GM12891 (cell line): ENCODE measurements at regions not wholly inside any gene's neighbourhood (a gene's known extent, or its start where the extent isn't known, plus 50 kb on each side); places are given as distances from the start of the nearest gene placed in this dataset.
"Not testable (repeated sequence)": the region's sequence is repeated elsewhere in the genome, so short reads cannot be mapped to it uniquely, and the experiment has no call there.

Experiments used
- DNase-seq: peaks from one replicate; pipeline ENCODE4 v3.0.0; 2011; ENCODE audit warnings: low spot score; ENCODE audit not compliant: insufficient read length
- FAIRE-seq: peaks from 2 replicates; lab custom pipeline; 2011; peaks lifted over from hg19 to GRCh38; lab: Jason Lieb, UNC
- PAX5 ChIP-seq: IDR thresholded peaks from 2 replicates; pipeline ENCODE4 v1.6.1; 2011; ENCODE audit warnings: low read length, moderate library complexity, mild to moderate bottlenecking; ENCODE audit not compliant: insufficient read depth, severe bottlenecking
- POLR2A ChIP-seq: IDR thresholded peaks from 2 replicates; pipeline ENCODE4 v1.6.1; 2011; ENCODE audit warnings: low read depth, low read length, control low read depth
- POLR2AphosphoS5 ChIP-seq: IDR thresholded peaks from 2 replicates; pipeline ENCODE4 v1.6.1; 2011; ENCODE audit warnings: low read depth, low read length, control low read depth
- POU2F2 ChIP-seq: IDR thresholded peaks from 2 replicates; pipeline ENCODE4 v1.6.1; 2011; ENCODE audit warnings: low read depth, mild to moderate bottlenecking, control low read depth, low read length, moderate library complexity
- SPI1 ChIP-seq: IDR thresholded peaks from 2 replicates; pipeline ENCODE4 v1.6.1; 2011; ENCODE audit warnings: low read depth, low read length, control low read depth
- TAF1 ChIP-seq: IDR thresholded peaks from 2 replicates; pipeline ENCODE4 v1.6.1; 2011; ENCODE audit warnings: low read depth, low read length, control low read depth

DNA sequence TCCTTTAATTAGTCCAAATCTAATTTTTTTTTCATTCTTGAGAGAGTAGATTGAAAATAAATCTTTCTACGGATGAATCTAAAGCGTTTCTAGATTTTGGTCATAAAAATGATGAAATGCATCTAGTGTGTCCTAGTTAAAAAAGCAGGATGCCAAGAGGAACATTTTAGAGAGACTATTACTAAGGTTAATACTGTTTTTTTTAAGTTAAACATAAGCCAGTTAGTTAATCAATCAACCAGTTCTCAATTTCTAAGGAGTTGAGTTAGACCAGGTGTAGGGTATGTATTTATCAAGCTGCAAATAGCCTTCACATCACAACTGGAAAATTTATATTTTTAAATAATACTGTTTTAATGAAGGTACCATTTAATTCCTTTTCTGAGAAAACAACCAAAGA lies 679.5 kb upstream of the IGFBP7 start:
- no peak for DNase-seq
- no peak for TF ChIP-seq POLR2AphosphoS5
- TF ChIP-seq POLR2A = no peak
- no peak for FAIRE-seq

- TF ChIP-seq PAX5 (no peak), POLR2A (no peak), POU2F2 (no peak), SPI1 (no peak), POLR2AphosphoS5 (no peak), TAF1 (no peak)
- FAIRE-seq (no peak), DNase-seq (no peak)
Measured at GRCh38 chr4:57777876-57778275, 667.7 kb upstream of the IGFBP7 start.

DNA sequence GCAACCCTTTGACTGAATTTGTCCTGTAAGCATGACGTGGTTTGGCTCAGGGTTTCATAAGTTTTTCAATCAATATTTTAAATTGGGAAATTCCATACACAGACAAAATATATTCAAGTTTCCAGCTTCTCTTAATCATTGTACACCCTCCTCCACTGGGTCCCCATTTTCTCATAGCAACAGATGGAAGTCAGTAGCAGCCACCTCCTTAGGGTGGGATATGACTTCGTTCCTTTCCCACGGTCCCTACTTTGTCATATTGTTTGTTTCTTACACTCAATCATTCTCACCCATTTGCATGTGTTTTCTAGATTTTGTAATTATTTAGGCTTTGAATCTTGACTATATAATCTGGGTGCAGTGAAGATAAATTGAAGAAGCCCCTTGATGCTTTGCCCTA lies 664.5 kb upstream of the IGFBP7 start:
- TF ChIP-seq POLR2A (no peak), POLR2AphosphoS5 (no peak), SPI1 (no peak), TAF1 (no peak), POU2F2 (no peak), PAX5 (no peak)
- DNase-seq (no peak), FAIRE-seq (no peak)

DNA sequence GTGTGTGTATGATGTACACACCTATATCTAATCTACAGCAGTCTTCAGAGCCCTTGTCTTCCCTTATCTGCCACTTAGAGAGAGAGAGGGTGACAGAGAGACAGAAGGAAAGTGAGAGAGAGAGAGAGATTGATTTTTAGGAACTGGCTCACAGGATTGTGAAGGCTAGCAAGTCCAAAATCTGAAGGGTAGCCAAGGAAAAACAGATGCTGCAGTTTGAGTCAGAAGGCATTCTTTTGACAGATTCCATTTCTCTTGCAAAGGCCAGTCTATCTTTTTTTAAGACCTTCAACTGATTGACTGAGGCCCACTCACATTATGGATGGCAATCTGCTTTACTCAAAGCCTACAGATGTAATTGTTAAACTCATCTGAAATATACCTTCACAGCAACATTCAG lies 664.0 kb upstream of the IGFBP7 start:
- TF ChIP-seq POLR2AphosphoS5 (no peak), POU2F2 (no peak), PAX5 (no peak), TAF1 (no peak), SPI1 (no peak), POLR2A (no peak)
- FAIRE-seq (no peak), DNase-seq (no peak)

DNA sequence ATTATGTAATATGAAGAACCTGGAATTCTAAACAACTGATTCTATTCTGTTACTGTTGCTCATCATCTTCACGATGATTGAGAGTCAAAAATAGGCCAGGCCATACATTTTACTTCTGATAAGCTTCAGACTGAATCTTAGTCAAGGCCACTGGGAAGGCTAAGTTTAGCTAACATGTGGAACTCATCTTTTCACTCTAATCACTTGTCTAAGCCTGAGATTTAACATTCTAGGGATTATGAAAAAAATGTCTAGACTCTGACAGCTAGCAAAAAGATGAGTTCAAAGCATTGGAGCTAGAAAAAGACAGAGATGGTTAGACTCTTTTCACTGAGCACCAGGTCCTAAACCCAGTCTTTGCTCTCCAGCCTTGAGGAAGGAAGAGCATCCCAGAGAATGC lies 656.2 kb upstream of the IGFBP7 start:
- DNase-seq (no peak), FAIRE-seq (no peak)
- TF ChIP-seq SPI1 (no peak), POU2F2 (no peak), TAF1 (no peak), POLR2A (no peak), POLR2AphosphoS5 (no peak), PAX5 (no peak)

DNA sequence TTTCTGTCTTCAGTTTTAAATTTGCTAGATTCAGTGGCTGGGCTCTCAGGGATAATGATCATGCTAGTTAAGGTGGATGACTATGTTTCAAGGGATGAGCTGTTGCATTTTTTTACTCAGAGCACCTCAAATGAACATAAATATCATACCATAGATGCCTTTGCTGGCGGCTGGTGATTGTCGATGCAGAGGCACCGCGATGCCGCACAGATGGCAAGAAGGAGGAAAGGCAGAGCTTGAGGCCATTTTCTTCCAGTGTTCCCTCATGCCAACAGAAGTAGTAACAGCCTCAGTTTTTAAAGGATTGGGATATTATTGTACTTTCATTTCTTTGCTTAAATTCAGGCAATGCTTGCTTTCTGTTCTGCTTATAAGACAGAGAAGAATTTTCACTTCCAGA lies 654.7 kb upstream of the IGFBP7 start:
- DNase-seq = no peak
- TF ChIP-seq TAF1 (no peak), PAX5 (no peak), POU2F2 (no peak), SPI1 (no peak), POLR2A (no peak), POLR2AphosphoS5 (no peak)

GRCh38 chr4:57763070-57763469 lies 652.9 kb upstream of the IGFBP7 start:
- TF ChIP-seq POU2F2 (no peak), POLR2A (no peak), PAX5 (no peak), TAF1 (no peak), POLR2AphosphoS5 (no peak), SPI1 (no peak)
- FAIRE-seq = no peak

More for the DNA sequence above, 654.7 kb upstream of the IGFBP7 start:
- no peak for FAIRE-seq

GRCh38 chr4:57740625-57741190 lies 630.5 kb upstream of the IGFBP7 start:
- TF ChIP-seq TAF1 (no peak), POLR2A (no peak), PAX5 (no peak), SPI1 (no peak), POU2F2 (no peak), POLR2AphosphoS5 (no peak)
- DNase-seq = no peak

More at GRCh38 chr4:57763070-57763469, 652.9 kb upstream of the IGFBP7 start:
- DNase-seq = no peak

DNA sequence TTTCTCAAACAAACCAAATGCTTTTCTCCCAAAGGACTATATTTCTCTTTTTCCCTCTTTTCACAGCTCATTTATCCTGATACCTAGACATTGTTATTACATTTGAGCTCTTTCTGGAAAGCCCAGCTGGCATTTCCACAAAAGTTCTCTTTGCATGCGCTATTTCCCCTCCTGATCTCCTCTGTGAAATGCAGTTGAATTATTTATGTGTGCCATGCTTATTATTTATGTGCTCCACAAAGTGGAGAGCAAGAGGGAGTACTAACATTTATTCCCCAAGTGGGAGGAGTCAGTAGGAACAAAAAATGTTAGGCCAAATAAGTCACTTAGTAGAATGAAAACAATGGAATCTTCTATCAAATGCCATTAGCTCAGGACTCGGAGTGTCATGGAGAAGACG lies 626.6 kb upstream of the IGFBP7 start:
- TF ChIP-seq POU2F2 (no peak), POLR2AphosphoS5 (no peak), TAF1 (no peak), PAX5 (no peak), SPI1 (no peak), POLR2A (no peak)
- DNase-seq = no peak
- FAIRE-seq = no peak

More at GRCh38 chr4:57740625-57741190, 630.5 kb upstream of the IGFBP7 start:
- no peak for FAIRE-seq

DNA sequence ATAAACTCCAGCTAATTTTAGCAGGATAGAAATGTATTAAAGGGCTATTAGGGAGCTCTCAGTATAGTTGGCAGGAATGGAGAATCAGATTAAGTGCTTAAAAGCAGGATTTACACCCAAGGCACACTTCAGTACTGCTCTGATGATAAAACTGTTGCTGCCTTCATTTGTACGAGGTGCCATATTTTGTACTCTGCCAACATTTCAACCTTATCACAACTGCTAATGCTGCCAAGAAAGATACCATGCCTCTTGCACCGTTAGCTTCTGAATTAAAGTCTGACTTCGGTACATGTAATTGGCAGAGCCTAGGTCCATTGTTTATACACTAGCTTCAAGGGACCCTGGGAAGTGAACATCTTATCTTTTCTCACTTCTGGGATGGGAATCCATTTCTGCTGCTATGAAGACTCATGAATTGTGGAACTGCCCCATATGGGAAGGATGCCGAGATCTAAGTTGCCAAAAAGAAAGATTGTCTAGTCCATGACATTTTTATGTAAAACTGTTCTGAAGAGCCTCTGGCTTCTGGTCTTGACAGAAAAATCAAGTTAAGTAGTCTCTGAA lies 624.0 kb upstream of the IGFBP7 start:
- DNase-seq (no peak), FAIRE-seq (no peak)
- TF ChIP-seq PAX5 = no peak
- no peak for TF ChIP-seq POLR2A
- TF ChIP-seq SPI1 = no peak
- no peak for TF ChIP-seq TAF1
- TF ChIP-seq POU2F2 = no peak
- TF ChIP-seq POLR2AphosphoS5 = no peak

- not testable (repeated sequence) for FAIRE-seq
Measured at GRCh38 chr4:57729775-57730570, 619.8 kb upstream of the IGFBP7 start.

More at GRCh38 chr4:57729775-57730570, 619.8 kb upstream of the IGFBP7 start:
- DNase-seq = not testable (repeated sequence)
